HCT116 (cell line): ENCODE measurements at regions not wholly inside any gene's neighbourhood (a gene's known extent, or its start where the extent isn't known, plus 50 kb on each side); places are given as distances from the start of the nearest gene placed in this dataset.

Experiments
- ATAC-seq: fragments of 200-7000 bp; cut with Tn5 transposase; 2 replicates; pipeline ENCODE4 v1.9.1; 2020; ENCODE audit warnings: mild to moderate bottlenecking, moderate library complexity
- BruUV-seq: library from RNA; stranded (reverse); fragments of 400-500 nt; replicated peaks from 2 replicates; lab custom pipeline; 2021; lab: Mats Ljungman, UMichigan
- CTCF ChIA-PET: fragments of 300-600 bp; sonication (Branson Sonifier 250); formaldehyde crosslinking; loops from one replicate; lab custom pipeline; 2021; ENCODE audit warnings: antibody characterized with exemption; lab: Charles Lee
- POLR2A ChIA-PET: fragments of 300-600, 350-600 bp; sonication (Branson Sonifier 250); formaldehyde crosslinking; loops from one replicate; lab custom pipeline; 2021; ENCODE audit warnings: antibody characterized with exemption; lab: Charles Lee
- RAD21 ChIA-PET, 2 experiments: fragments of 300-600 bp; sonication (Branson Sonifier 250); formaldehyde crosslinking; loops; one replicate each; lab custom pipeline; 2023; ENCODE audit warnings: low total read pairs in 2 of 2; ENCODE audit not compliant: uncharacterized antibody in 2 of 2, unreplicated experiment in 2 of 2, low non-redundant PET in 1 of 2; lab: Charles Lee
- DNase-seq: peaks from one replicate; pipeline ENCODE4 v3.0.0-alpha.2; 2010; ENCODE audit warnings: low read depth, low spot score
- H2AFZ ChIP-seq: fragments of 200-600 bp; shearing (Covaris generic), sonication (generic); 2 replicates; pipeline ENCODE4 v1.6.1; 2017; ENCODE audit warnings: low read depth, mixed run types, mixed read lengths, antibody characterized with exemption, low read length; ENCODE audit not compliant: poor library complexity, severe bottlenecking
- H3K27ac ChIP-seq: 2 replicates; pipeline ENCODE4 v1.5.1; 2012; ENCODE audit warnings: low read depth, low read length
- H3K27me3 ChIP-seq: fragments of 200-600 bp; sonication (generic); 2 replicates; pipeline ENCODE4 v1.6.1; 2016; ENCODE audit warnings: mixed run types, low read length, mixed read lengths; ENCODE audit not compliant: insufficient read depth
- H3K36me3 ChIP-seq, 2 experiments: fragments of 200-500 bp in 1 of 2; fragments of 200-600 bp in 1 of 2; sonication (Bioruptor generic) in 1 of 2; sonication (generic) in 1 of 2; 2 replicates each; pipeline versions ENCODE4 v1.5.1 to v1.6.1; 2014 to 2016; ENCODE audit warnings: low read length in 2 of 2, inconsistent platforms in 1 of 2, mixed read lengths in 1 of 2, mixed run types in 1 of 2; ENCODE audit not compliant: insufficient read depth in 2 of 2, control insufficient read depth in 1 of 2
- H3K4me1 ChIP-seq, 2 experiments: fragments of 200-600 bp in 1 of 2; sonication (generic) in 1 of 2; 2 replicates each; pipeline versions ENCODE4 v1.5.1 to v1.6.1; 2012 to 2017; ENCODE audit warnings: low read length in 2 of 2, inconsistent platforms in 1 of 2, mild to moderate bottlenecking in 1 of 2, mixed read lengths in 1 of 2, mixed run types in 1 of 2, moderate library complexity in 1 of 2; ENCODE audit not compliant: insufficient read depth in 2 of 2, control insufficient read depth in 1 of 2
- H3K4me2 ChIP-seq: fragments of 200-600 bp; sonication (generic); 2 replicates; pipeline ENCODE4 v1.6.1; 2017; ENCODE audit warnings: mixed run types, low read length, mixed read lengths
- H3K4me3 ChIP-seq, 2 experiments: fragments of 200-600 bp in 1 of 2; sonication (generic) in 1 of 2; replicated peaks in 1 of 2; 2 replicates each; pipeline ENCODE4 v1.5.1; 2011 to 2016; ENCODE audit warnings: low read length in 2 of 2, control low read depth in 1 of 2, low read depth in 1 of 2, mild to moderate bottlenecking in 1 of 2, mixed read lengths in 1 of 2, mixed run types in 1 of 2
- H3K79me2 ChIP-seq: fragments of 200-600 bp; sonication (generic); 2 replicates; pipeline ENCODE4 v1.6.1; 2017; ENCODE audit warnings: mild to moderate bottlenecking, mixed run types, low read length, moderate library complexity, mixed read lengths; ENCODE audit not compliant: insufficient read depth
- H3K9ac ChIP-seq: fragments of 200-600 bp; sonication (generic); 2 replicates; pipeline ENCODE4 v1.6.1; 2016; ENCODE audit warnings: low read length, mixed read lengths
- H3K9me2 ChIP-seq: fragments of 200-600 bp; sonication (generic), shearing (Covaris generic); 2 replicates; pipeline ENCODE4 v1.6.1; 2017; ENCODE audit warnings: mixed run types, mild to moderate bottlenecking, moderate library complexity; ENCODE audit not compliant: insufficient read depth
- H3K9me3 ChIP-seq, 2 experiments: fragments of 200-500 bp in 1 of 2; fragments of 200-600 bp in 1 of 2; sonication (Bioruptor generic) in 1 of 2; sonication (generic) in 1 of 2; 2 replicates each; pipeline ENCODE4 v1.6.1; 2014 to 2017; ENCODE audit warnings: low read length in 2 of 2, mixed read lengths in 2 of 2, inconsistent platforms in 1 of 2, low read depth in 1 of 2, mild to moderate bottlenecking in 1 of 2, mixed run types in 1 of 2, moderate library complexity in 1 of 2; ENCODE audit not compliant: control insufficient read depth in 1 of 2, insufficient read depth in 1 of 2
- H4K20me1 ChIP-seq: fragments of 200-600 bp; sonication (generic), shearing (Covaris generic); 2 replicates; pipeline ENCODE4 v1.6.1; 2017; ENCODE audit warnings: mixed run types, mild to moderate bottlenecking, moderate library complexity; ENCODE audit not compliant: insufficient read depth
- CBX3 ChIP-seq: IDR thresholded peaks from 2 replicates; pipeline ENCODE4 v1.6.1; 2012; ENCODE audit warnings: low read depth
- CEBPB ChIP-seq: IDR thresholded peaks from 2 replicates; pipeline ENCODE4 v1.6.1; 2012; ENCODE audit warnings: low read depth
- EGR1 ChIP-seq: IDR thresholded peaks from 2 replicates; pipeline ENCODE4 v1.6.1; 2012; ENCODE audit warnings: low read depth
- ELF1 ChIP-seq: IDR thresholded peaks from 2 replicates; pipeline ENCODE4 v1.6.1; 2012; ENCODE audit warnings: low read depth, borderline replicate concordance
- EZH2 ChIP-seq: fragments of 200-600 bp; sonication (generic); IDR thresholded peaks from 2 replicates; pipeline ENCODE4 v1.6.1; 2017; ENCODE audit warnings: antibody characterized with exemption, mixed run types
- FOSL1 ChIP-seq: IDR thresholded peaks from 2 replicates; pipeline ENCODE4 v1.6.1; 2012; ENCODE audit warnings: low read depth
- JUND ChIP-seq: IDR thresholded peaks from 2 replicates; pipeline ENCODE4 v1.6.1; 2012
- POLR2AphosphoS5 ChIP-seq: IDR thresholded peaks from 2 replicates; pipeline ENCODE4 v1.6.1; 2011; ENCODE audit warnings: mild to moderate bottlenecking, low read depth, low read length, moderate library complexity
- RAD21 ChIP-seq: IDR thresholded peaks from 2 replicates; pipeline ENCODE4 v1.6.1; 2012; ENCODE audit warnings: low read depth, mild to moderate bottlenecking
- SP1 ChIP-seq: IDR thresholded peaks from 2 replicates; pipeline ENCODE4 v1.6.1; 2012; ENCODE audit warnings: low read depth
- SRF ChIP-seq: IDR thresholded peaks from 2 replicates; pipeline ENCODE4 v1.6.1; 2012; ENCODE audit warnings: low read depth
- YY1 ChIP-seq: IDR thresholded peaks from 2 replicates; pipeline ENCODE4 v1.6.1; 2011; ENCODE audit warnings: low read length, low read depth, moderate library complexity, mild to moderate bottlenecking; ENCODE audit not compliant: insufficient replicate concordance; ENCODE audit errors: extremely low read depth
- ZFX ChIP-seq: fragments of 450-650 bp; IDR thresholded peaks from 2 replicates; pipeline ENCODE4 v1.6.1; 2017
- ZNF274 ChIP-seq: fragments of 200-500 bp; sonication (Bioruptor generic); IDR thresholded peaks from 2 replicates; pipeline ENCODE4 v1.6.1; 2014; ENCODE audit warnings: mild to moderate bottlenecking, low read depth, low read length, inconsistent platforms
- intact Hi-C: fragments of 100-400 bp; cut with micrococcal nuclease; formaldehyde crosslinking; loops from 2 replicates; pipeline ENCODE4 v1.10.0; 2022
- TF ChIP-seq, protein P1 (sequence below): IDR thresholded peaks from 2 replicates; pipeline ENCODE4 v1.6.1; 2012

DNA sequence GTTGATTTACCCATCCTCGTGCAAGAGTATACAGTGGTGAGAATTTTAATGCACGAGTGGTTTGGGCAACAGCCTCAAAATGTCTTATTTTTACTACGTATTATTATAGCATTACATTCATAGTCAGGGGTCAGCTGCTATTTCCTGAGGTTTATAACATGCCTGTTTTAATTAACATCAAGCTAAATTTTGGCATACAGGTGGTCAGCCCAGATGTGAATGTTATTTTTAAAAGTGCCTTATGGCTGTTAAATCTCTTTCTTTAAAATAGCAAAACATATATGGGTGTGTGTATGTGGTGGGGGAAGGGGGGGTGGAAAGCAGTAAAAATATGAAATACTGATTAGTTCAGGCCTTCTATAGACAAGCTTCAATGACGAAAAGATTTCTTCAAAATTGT, 424.5 kb upstream of the CLINT1 start:
- intact Hi-C loops: no loop called here
- H4K20me1 ChIP-seq: no peaks in the 10 kb centered on the region
- no peak overlapping the region for H3K4me2 ChIP-seq
- no peak for DNase-seq
- no peak overlapping the region for H3K27ac ChIP-seq
- ChIA-PET POLR2A (no interaction called here), CTCF (no interaction called here), RAD21 (no interaction called here)
- H3K36me3 ChIP-seq: no peaks in the 10 kb centered on the region
- no peaks in the 10 kb centered on the region for H3K9me3 ChIP-seq
- TF ChIP-seq YY1 (no peak), JUND (no peak), SRF (no peak), CBX3 (no peak), POLR2AphosphoS5 (no peak), RAD21 (no peak), ZNF274 (no peak), CEBPB (no peak), EGR1 (no peak), ZFX (no peak), SP1 (no peak), FOSL1 (no peak), EZH2 (no peak), ELF1 (no peak)
- TF ChIP-seq, protein P1, sequence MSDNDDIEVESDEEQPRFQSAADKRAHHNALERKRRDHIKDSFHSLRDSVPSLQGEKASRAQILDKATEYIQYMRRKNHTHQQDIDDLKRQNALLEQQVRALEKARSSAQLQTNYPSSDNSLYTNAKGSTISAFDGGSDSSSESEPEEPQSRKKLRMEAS: no peak
- no peak overlapping the region for H3K9ac ChIP-seq
- BruUV-seq: no TSS peak
- no peaks in the 10 kb centered on the region for H3K4me1 ChIP-seq
- no peaks in the 10 kb centered on the region for H3K9me2 ChIP-seq
- H3K4me3 ChIP-seq: no peak overlapping the region
- peaks cover 4% of the 10 kb centered on the region for H3K27me3 ChIP-seq
- H3K79me2 ChIP-seq: no peaks in the 10 kb centered on the region
- no peak overlapping the region for H2AFZ ChIP-seq
- ATAC-seq: no peak
